RWPE1 (cell line): ENCODE measurements at regions not wholly inside any gene's neighbourhood (a gene's known extent, or its start where the extent isn't known, plus 50 kb on each side); places are given as distances from the start of the nearest gene placed in this dataset.

Source experiments
- CTCF ChIA-PET: fragments of 350-600 bp; sonication (Branson Sonifier 250); formaldehyde crosslinking; extraction: SDS; loops from one replicate; lab custom pipeline; 2021; lab: Yijun Ruan, JAX
- POLR2A ChIA-PET: fragments of 400-600 bp; formaldehyde crosslinking; extraction: SDS; loops from one replicate; lab custom pipeline; 2020; ENCODE audit warnings: antibody characterized with exemption; ENCODE audit not compliant: low non-redundant PET; lab: Yijun Ruan, JAX
- DNase-seq: peaks from one replicate; pipeline ENCODE4 v3.0.0; 2012; ENCODE audit warnings: low spot score
- H3K27ac ChIP-seq: fragments of 450-650 bp; 2 replicates; pipeline ENCODE4 v1.5.1; 2017
- CTCF ChIP-seq: fragments of 450-650 bp; conservative IDR thresholded peaks from 2 replicates; pipeline ENCODE4 v1.5.1; 2017; ENCODE audit warnings: low read depth, mild to moderate bottlenecking

- ChIA-PET POLR2A (no interaction called here), CTCF (interaction anchor here (0.7 kb wide), 1 partner anchor 244 kb away, joined by 3 read pairs; no protein-coding TSS in a partner anchor)
- no peak for DNase-seq
- no peak for TF ChIP-seq CTCF
- H3K27ac ChIP-seq, result no peak overlapping the region
Measured at GRCh38 chr14:75333606-75334548, 55.2 kb downstream of the FOS start.

- POLR2A ChIA-PET, result no interaction called here
- no peak overlapping the region for H3K27ac ChIP-seq
- TF ChIP-seq CTCF, result no peak
- CTCF ChIA-PET, result interaction anchor here (0.7 kb wide), 1 partner anchor 243 kb away, joined by 3 read pairs; no protein-coding TSS in a partner anchor
- no peak for DNase-seq
Measured at GRCh38 chr14:75334549-75335051, 56.0 kb downstream of the FOS start.

- TF ChIP-seq CTCF, result no peak
- CTCF ChIA-PET, result no interaction called here
- POLR2A ChIA-PET, result no interaction called here
- H3K27ac ChIP-seq, result no peak overlapping the region
- DNase-seq, result no peak
Measured at GRCh38 chr14:75335571-75335970, 56.9 kb downstream of the FOS start.

- H3K27ac ChIP-seq, result no peak overlapping the region
- no peak for TF ChIP-seq CTCF
- DNase-seq, result no peak
- ChIA-PET POLR2A (no interaction called here), CTCF (no interaction called here)
Measured at GRCh38 chr14:75338398-75338797, 59.8 kb downstream of the FOS start.

- ChIA-PET POLR2A (no interaction called here), CTCF (no interaction called here)
- no peak for DNase-seq
- no peak for TF ChIP-seq CTCF
- H3K27ac ChIP-seq, result no peak overlapping the region
Measured at GRCh38 chr14:75339059-75339458, 60.4 kb downstream of the FOS start.

- no peak for DNase-seq
- POLR2A ChIA-PET, result no interaction called here
- CTCF ChIA-PET, result interaction anchor here (0.6 to 0.7 kb wide), 2 partner anchors 43 to 857 kb away, joined by 3 read pairs; no protein-coding TSS in a partner anchor
- H3K27ac ChIP-seq, result no peak overlapping the region
- no peak for TF ChIP-seq CTCF
Measured at GRCh38 chr14:75340921-75341320, 62.3 kb downstream of the FOS start.
